Body of pancreas (tissue), 4 donors: ENCODE measurements at regions not wholly inside any gene's neighbourhood (a gene's known extent, or its start where the extent isn't known, plus 50 kb on each side); places are given as distances from the start of the nearest gene placed in this dataset.

Source experiments
- ATAC-seq: fragments of 150-250 bp; one replicate; pipeline ENCODE4 v1.9.1; 2016
- DNase-seq, 4 donors: peaks; one replicate each; pipeline ENCODE4 v3.0.0-alpha.2; 2019
- H3K27ac ChIP-seq, 4 donors: fragments of 200-600 bp; sonication (generic); 1 replicate in 3 of 4; 2 replicates in 1 of 4; pipeline versions ENCODE4 v1.5.1 to v1.6.1; 2016 to 2019; ENCODE audit warnings: mild to moderate bottlenecking in 1 of 4, mixed read lengths in 1 of 4, moderate library complexity in 1 of 4
- H3K27me3 ChIP-seq, 2 donors: fragments of 200-600 bp; sonication (generic); one replicate each; pipeline ENCODE4 v1.6.0; 2016; ENCODE audit warnings: mild to moderate bottlenecking in 1 of 2
- H3K36me3 ChIP-seq, 2 donors: fragments of 200-600 bp; sonication (generic); replicated peaks in 1 of 2; 2 replicates each; pipeline ENCODE4 v1.5.1; 2016; ENCODE audit warnings: low read depth in 2 of 2; ENCODE audit not compliant: insufficient read depth in 1 of 2
- H3K4me1 ChIP-seq: fragments of 200-600 bp; sonication (generic); one replicate; pipeline ENCODE4 v1.6.0; 2016
- H3K4me3 ChIP-seq, 2 donors: fragments of 200-600 bp; sonication (generic); 1 replicate in 1 of 2; 2 replicates in 1 of 2; pipeline ENCODE4 v1.5.1; 2016 to 2019
- H3K9me3 ChIP-seq, 3 donors: fragments of 200-600 bp; sonication (generic); 1 replicate in 2 of 3; 2 replicates in 1 of 3; pipeline ENCODE4 v1.5.1; 2016
- POLR2A ChIP-seq, 3 donors: fragments of 450-650 bp; IDR thresholded peaks; one replicate each; pipeline ENCODE4 v1.6.1; 2016; ENCODE audit warnings: antibody characterized with exemption in 3 of 3, mild to moderate bottlenecking in 2 of 3
- WGBS, 2 donors: methylation state at CpG; one replicate each; pipeline ENCODE4 v1.1.5; 2017; 5-methylcytosine and 5-hydroxymethylcytosine counted together
- intact Hi-C: fragments of 100-400 bp; cut with DNase I; formaldehyde crosslinking; loops from one replicate; pipeline ENCODE4 v1.15.1; 2023
- TF ChIP-seq, protein P1 (sequence below), 7 experiments: fragments of 450-650 bp in 4 of 7; fragments of 200-600 bp in 3 of 7; sonication (generic) in 3 of 7; IDR thresholded peaks; one replicate each; pipeline ENCODE4 v1.5.1; 2016 to 2019; ENCODE audit warnings: antibody characterized with exemption in 7 of 7

DNA sequence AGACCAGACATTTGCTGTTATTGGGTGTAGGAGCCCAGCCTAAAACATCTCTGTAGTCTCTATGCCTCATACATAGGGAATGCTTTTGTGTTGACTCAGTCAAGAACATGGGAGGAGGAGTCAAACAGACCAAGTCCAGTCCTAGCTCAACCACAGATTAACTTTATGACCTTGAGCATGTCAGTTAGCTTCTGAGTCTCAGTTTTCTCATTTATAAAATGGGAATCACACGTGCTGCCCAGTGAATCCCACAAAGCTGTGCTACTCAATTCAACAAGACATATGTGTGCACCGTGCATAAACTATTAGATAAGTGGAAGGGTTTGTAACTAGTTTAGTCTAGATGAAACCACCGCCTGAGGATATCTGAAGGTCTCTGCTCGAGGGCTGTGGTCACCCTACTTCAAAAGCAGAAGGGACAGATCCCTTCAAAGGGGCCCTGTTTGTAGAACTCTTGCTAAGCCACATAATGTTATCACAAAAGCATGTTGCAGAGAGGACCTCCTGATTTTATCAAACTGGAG, 109.5 kb upstream of the NFIA start:
- 74 to 86% methylated on average over 4 of the region's 4 CpGs for WGBS, 2 donors
- ATAC-seq (peak; percentile 38), DNase-seq (no peak)
- no peaks in the 10 kb centered on the region for H3K36me3 ChIP-seq
- TF ChIP-seq, protein P1, sequence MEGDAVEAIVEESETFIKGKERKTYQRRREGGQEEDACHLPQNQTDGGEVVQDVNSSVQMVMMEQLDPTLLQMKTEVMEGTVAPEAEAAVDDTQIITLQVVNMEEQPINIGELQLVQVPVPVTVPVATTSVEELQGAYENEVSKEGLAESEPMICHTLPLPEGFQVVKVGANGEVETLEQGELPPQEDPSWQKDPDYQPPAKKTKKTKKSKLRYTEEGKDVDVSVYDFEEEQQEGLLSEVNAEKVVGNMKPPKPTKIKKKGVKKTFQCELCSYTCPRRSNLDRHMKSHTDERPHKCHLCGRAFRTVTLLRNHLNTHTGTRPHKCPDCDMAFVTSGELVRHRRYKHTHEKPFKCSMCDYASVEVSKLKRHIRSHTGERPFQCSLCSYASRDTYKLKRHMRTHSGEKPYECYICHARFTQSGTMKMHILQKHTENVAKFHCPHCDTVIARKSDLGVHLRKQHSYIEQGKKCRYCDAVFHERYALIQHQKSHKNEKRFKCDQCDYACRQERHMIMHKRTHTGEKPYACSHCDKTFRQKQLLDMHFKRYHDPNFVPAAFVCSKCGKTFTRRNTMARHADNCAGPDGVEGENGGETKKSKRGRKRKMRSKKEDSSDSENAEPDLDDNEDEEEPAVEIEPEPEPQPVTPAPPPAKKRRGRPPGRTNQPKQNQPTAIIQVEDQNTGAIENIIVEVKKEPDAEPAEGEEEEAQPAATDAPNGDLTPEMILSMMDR (IDR thresholded peaks at IDR 0.05): no peak
- no peaks in the 10 kb centered on the region for H3K27me3 ChIP-seq
- intact Hi-C loops: no loop called here
- no peak overlapping the region for H3K27ac ChIP-seq
- H3K4me1 ChIP-seq: peaks cover 4% of the 10 kb centered on the region
- no peak overlapping the region for H3K4me3 ChIP-seq
- H3K9me3 ChIP-seq: no peaks in the 10 kb centered on the region

DNA sequence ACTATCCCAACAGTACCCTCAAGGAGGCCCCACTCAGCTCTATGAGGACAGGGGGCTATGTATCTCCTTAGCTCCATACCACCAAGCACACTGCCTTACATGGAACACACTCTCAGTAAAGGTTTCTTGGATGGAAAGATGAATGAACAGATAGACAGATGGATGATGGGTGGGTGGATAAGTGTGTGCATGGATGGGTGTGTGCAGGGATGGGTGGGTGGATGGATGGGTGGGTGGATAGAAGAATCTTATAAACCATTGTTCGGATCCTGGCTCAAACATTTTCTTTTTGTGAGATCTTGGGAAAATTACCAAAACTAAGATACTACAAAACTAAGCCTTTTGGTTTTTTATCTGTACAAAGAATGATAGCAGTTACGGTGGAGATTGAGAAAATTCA, 111.0 kb upstream of the NFIA start:
- Histone ChIP-seq H3K36me3 (no peaks in the 10 kb centered on the region), H3K27me3 (no peaks in the 10 kb centered on the region), H3K9me3 (no peaks in the 10 kb centered on the region), H3K4me3 (no peak overlapping the region), H3K4me1 (peaks cover 4% of the 10 kb centered on the region), H3K27ac (peak overlapping the region in 2 of 4 donors; percentile 16 to 18)
- ATAC-seq (no peak), DNase-seq (no peak)
- 64 to 69% methylated on average over 2 of the region's 2 CpGs for WGBS, 2 donors
- TF ChIP-seq POLR2A (IDR thresholded peaks at IDR 0.05): no peak
- TF ChIP-seq, protein P1 (IDR thresholded peaks at IDR 0.05): no peak
- intact Hi-C loops: no loop called here

DNA sequence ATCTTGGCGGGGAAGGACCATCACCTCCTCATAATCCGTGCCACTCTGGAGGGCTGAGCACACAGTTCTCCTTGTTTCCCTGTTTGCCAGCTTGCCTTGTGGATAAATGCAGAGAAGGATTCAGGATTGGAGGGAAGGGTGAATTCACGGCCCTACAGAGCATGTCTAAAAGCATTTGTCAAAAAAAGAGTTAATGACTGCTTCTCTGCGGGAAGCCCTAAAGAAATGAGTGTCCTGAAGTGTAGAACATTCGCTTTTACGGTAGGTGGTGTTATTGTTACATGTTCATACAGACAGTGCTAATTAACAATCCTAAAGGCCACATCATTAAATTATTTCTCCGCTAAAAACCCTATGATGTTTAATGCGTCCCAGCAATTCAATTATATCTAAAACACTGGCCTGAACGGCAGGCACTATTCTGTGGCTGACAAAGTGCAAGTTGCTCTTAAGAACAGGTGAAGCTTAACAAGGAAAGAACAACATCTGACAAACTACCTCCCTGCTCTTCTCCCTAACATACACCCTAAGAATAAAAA, 112.3 kb upstream of the NFIA start:
- no peak for DNase-seq
- no peaks in the 10 kb centered on the region for H3K27me3 ChIP-seq
- no peak overlapping the region for H3K4me3 ChIP-seq
- 38 to 40% methylated on average over 9 of the region's 9 CpGs for WGBS, 2 donors
- TF ChIP-seq, protein P1 (IDR thresholded peaks at IDR 0.05): peak in 4 of 7 experiments; percentile 50 to 59 (median 54)
- TF ChIP-seq POLR2A (IDR thresholded peaks at IDR 0.05): no peak
- peaks cover 4% of the 10 kb centered on the region for H3K4me1 ChIP-seq
- intact Hi-C loops: no loop called here
- H3K9me3 ChIP-seq: peaks cover 0 to 6% (median 0%) of the 10 kb centered on the region in 3 donors
- H3K36me3 ChIP-seq: no peaks in the 10 kb centered on the region
- H3K27ac ChIP-seq: peak overlapping the region in 2 of 4 donors; percentile 18 to 44
- ATAC-seq: peak; percentile 45

DNA sequence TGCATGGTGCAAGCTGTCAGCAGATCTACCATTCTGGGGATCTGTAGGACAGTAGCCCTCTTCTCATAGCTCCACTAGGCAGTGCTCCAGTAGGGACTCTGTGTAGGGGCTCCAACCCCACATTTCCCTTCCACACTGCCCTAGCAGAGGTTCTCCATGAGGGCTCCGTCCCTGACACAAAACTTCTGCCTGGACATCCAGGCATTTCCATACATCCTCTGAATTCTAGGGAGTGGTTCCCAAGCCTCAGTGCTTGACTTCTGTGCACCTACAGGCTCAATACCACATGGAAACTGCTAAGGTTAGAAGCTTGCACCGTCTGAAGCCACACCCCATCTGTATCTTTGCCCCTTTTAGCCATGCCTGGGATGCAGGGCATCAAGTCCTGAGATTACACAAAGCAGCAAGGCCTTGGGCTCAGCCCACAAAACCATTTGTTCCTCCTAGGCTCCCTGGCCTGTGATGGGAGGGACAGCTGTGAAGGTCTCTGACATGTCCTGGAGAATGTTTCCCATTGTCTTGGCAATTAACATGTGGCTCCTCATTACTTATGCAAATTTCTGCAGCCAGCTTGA, 117.0 kb upstream of the NFIA start:
- 74 to 94% methylated on average over 2 of the region's 2 CpGs for WGBS, 2 donors
- TF ChIP-seq, protein P1 (IDR thresholded peaks at IDR 0.05): no peak
- TF ChIP-seq POLR2A (IDR thresholded peaks at IDR 0.05): no peak
- ATAC-seq (no peak), DNase-seq (no peak)
- peaks cover 5% of the 10 kb centered on the region for H3K4me1 ChIP-seq
- H3K27me3 ChIP-seq: no peaks in the 10 kb centered on the region
- H3K27ac ChIP-seq: no peak overlapping the region
- H3K36me3 ChIP-seq: no peaks in the 10 kb centered on the region
- peaks cover 0 to 9% (median 0%) of the 10 kb centered on the region in 3 donors for H3K9me3 ChIP-seq
- intact Hi-C loops: no loop called here
- no peak overlapping the region for H3K4me3 ChIP-seq
